WI38 (cell line): ENCODE measurements at regions not wholly inside any gene's neighbourhood (a gene's known extent, or its start where the extent isn't known, plus 50 kb on each side); places are given as distances from the start of the nearest gene placed in this dataset.

Experiments used
- H3K4me3 ChIP-seq: 2 replicates; pipeline ENCODE4 v1.5.1; 2011; ENCODE audit warnings: low read depth, mild to moderate bottlenecking, control low read depth, low read length
- CTCF ChIP-seq: IDR thresholded peaks from 2 replicates; pipeline ENCODE4 v1.5.1; 2012; ENCODE audit warnings: low read depth, mild to moderate bottlenecking, control low read depth, low read length

DNA sequence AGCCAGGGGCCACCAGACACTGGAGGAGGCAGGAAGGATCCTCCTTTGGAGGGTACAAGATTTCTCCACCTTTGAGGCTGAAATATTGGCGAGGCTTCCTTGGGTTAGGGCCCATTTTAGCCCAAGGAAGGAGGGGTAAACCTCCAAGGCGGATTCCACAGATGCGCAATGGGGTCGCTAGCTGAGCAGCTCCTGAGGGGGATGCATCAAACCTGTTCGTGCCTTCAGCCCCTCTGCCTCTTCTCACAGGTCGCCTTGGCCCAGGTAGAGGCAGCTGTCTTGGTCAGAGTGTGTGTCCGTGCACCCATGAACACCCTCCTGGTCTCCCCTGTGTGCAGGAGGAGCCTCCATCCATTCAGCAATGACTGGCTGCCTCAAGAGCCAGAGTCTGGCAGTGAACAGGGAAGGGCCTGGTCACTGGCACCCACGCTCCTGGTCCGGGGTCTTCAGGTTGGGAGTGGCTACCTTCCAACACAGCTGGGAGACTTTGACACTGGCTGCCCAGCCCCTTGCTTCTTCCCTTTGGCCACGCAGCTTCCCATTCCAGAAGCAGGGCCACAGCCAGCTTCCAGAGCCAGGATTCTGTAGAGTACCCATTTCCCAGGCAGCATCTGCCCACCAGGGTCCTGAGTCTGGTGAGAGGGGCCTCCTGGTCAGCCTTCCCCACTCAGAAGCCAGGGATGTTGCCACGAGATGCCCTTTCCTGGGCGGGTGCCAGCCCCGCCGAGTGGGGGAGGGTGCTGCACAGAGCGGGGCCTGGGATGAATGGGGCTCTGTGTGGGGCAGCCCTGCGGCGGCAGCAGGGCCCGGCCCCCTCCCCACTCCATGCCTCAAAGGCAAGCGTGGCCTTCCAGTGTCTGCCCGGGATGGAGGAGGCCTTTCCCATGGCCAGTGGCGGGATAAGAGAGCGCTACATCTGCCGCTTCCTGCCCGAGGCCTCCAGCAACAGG is 95.8 kb upstream of the GPC1 start:
- no peak overlapping the region for H3K4me3 ChIP-seq
- TF ChIP-seq CTCF = no peak

DNA sequence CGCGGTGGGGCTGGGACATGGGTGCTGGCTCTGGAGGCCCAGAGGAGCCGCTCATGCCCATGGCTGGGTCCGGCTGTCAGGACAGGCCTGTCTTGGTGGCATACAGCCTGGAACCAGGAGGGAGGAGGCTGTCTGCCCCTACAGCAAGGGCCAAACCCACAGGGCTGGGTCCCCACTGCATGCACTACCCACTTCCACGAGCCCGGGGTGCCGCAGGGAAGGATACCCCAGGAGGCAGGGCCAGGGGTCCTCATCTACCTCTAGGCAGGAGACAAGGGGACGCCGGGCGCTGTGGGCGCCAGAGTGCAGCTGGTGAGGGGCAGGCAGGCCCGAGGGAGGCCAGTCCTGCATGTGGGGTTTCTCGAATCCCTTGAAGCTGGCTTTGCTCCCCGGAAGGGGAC is 95.1 kb upstream of the GPC1 start:
- H3K4me3 ChIP-seq = no peak overlapping the region
- no peak for TF ChIP-seq CTCF

DNA sequence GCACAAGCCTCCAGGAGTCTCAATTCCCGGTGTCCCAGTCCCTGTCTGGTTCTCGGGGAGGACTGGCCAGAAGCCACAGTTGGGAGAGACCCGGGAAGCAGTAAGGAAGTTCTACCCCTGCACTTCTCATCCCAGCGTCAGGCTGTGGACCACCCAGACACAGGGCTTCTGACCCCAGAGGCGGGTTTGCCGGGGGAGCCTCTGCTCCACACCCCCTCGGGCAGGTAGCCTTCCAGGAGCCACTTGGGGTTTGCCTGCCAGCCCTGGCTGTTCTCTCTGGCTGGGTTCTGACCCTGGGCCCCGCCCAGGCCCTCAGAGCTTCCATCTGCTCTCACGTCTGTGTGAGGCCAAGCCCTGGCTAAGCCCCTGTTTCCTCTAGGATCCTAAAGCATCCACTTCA is 94.4 kb upstream of the GPC1 start:
- no peak overlapping the region for H3K4me3 ChIP-seq
- no peak for TF ChIP-seq CTCF

DNA sequence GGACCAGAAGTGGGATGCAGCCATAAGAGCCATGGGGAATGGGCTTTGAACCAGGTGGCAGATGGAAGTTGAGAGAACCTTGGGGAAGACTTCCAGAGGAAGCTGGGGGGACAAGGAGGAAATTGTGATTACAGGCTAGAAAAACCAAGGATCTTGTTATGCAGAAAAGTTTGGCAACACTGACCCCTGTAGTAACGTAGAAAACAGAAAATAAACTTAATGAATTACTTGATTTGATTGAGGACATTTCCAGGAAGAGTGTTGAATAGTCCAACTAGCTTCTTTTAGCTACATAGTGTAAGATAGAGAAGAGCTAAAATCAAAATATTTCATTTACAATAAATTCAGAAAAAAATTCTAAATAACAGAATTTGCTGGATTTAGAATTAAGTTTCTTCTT is 91.9 kb upstream of the GPC1 start:
- TF ChIP-seq CTCF = no peak
- H3K4me3 ChIP-seq = no peak overlapping the region

- no peak overlapping the region for H3K4me3 ChIP-seq
- TF ChIP-seq CTCF = no peak
Measured at GRCh38 chr2:240344904-240345303, 90.6 kb upstream of the GPC1 start.

DNA sequence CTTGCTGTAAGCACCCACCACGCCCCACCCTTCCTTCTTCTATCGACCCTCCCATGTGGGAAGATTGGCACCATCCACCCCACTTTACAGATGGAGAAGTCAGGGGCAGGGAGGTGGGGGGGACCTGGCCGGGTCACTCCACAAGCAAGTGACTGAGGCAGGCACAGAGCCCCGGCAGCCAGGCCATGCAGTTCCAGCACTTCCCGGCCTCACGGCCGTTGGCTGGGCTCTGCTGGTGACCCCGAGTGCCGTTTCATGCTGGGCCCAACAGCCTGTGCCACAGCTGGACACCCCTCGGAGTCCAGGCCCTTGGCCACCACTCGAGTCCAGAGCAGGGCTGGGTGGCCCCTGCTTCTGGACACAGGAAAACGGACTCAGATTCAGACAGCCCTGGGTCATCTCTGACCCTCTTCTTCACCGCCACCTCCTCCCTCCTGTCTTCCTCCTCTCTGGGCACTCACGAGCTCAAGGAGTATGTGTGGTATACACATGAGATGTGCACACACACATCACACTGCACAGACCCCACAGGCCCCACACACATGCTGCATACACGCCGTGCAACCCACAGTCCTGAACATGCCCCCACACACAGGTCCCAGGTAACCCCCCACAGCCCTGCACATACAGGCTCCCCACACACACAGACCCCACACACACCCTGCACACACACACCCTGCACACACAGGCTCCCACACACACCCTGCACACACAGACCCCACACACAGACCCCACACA is 89.3 kb upstream of the GPC1 start:
- no peak for TF ChIP-seq CTCF
- no peak overlapping the region for H3K4me3 ChIP-seq
